ENCODE measurements at regions not wholly inside any gene's neighbourhood (a gene's known extent, or its start where the extent isn't known, plus 50 kb on each side); places are given as distances from the start of the nearest gene placed in this dataset.
A peak's percentile ranks its signal among the peaks of the same experiment; 100 is the strongest.

DNA sequence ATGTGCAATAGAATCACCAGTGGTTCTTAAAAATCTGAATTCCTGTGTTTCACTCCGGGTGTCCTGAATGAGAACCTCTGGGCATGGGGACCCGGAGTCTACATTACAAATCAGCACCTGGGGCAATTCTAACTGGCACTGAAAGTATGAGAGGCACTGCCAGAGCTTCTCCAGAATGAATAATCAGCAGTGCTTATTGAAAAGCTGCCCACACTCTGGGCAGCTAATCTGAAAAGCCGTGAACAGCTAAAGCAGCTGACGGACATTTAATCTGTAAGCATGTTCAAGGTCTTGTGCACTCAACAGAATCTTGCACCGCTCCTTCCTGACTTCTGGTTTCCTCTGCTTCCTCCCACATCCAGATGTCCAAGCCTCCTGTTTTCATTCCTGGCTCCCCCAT lies 113.3 kb upstream of the KIF5B start:
- no peak for DNase-seq (ENCODE audit: low spot score)

- DNase-seq (ENCODE audit: low spot score), result no peak
Measured at GRCh38 chr10:32167450-32167849, 111.2 kb upstream of the KIF5B start.

- no peak for DNase-seq (ENCODE audit: low spot score)
Measured at GRCh38 chr10:32166365-32166764, 110.1 kb upstream of the KIF5B start.

DNA sequence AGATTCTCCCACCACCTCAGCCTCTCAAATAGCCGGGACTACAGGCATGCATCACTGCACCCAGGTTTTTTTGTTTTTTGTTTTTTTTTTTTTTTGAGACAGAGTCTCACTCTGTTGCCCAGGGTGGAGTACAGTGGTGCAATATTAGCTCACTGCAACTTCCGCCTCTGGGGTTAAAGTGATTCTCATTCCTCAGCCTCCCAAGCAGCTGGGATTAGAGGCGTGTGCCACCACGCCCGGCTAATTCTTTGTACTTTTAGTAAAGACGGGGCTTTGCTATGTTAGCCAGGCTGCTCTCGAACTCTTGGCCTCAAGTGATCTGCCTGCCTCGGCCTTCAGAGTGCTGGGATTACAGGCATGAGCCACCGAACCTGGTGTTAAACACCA lies 107.5 kb upstream of the KIF5B start:
- no peak for DNase-seq (ENCODE audit: low spot score)

- DNase-seq (ENCODE audit: low spot score), result peak; percentile 57
Measured at GRCh38 chr10:32163071-32163761, 107.0 kb upstream of the KIF5B start.

GRCh38 chr10:32161586-32161985 lies 105.4 kb upstream of the KIF5B start:
- DNase-seq (ENCODE audit: low spot score), result no peak

DNA sequence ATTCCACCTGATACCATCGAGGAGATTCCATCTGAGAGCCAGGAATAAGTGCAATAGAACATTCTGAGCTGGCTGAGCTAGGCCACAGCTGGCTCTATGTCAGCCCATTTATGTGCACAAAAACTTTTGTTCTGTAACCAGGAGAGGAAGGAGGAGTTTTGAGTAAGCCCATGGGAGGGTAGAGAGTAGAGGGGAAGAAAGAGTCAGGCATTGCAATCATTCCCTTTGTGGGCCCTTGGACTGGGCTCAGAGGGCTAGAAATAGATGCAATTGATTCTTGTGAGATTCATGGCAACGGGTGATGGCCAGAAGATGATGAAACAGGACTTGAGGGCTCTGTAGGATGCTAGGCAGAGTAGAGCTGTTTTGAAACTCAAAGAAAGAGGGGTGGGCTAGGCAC lies 104.6 kb upstream of the KIF5B start:
- no peak for DNase-seq (ENCODE audit: low spot score)

GRCh38 chr10:32159264-32159663 lies 103.0 kb upstream of the KIF5B start:
- DNase-seq (ENCODE audit: low spot score), result no peak

DNA sequence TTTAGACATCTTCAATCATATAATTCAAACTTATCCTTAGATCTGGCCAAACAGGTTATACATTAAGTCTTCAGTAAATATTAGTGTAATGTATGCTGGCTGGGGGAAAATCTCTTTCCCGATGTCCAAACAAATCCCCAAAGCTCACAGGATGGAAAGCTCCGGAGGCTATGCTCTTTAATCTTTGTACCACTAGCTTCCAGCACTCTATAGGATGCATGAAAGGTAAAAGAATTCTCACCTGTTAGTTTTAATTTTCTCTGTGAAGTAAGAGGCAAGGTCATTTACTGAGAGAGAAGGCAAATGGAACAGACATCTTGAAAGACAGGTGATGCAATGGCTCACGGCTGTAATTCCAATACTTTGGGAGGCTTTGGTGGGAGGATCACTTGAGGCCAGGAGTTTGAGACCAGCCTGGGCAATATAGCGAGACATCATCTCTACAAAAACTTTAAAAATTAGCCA lies 99.8 kb upstream of the KIF5B start:
- DNase-seq (ENCODE audit: low spot score), result no peak

GRCh38 chr10:32155075-32155516 lies 98.9 kb upstream of the KIF5B start:
- no peak for DNase-seq (ENCODE audit: low spot score)

DNA sequence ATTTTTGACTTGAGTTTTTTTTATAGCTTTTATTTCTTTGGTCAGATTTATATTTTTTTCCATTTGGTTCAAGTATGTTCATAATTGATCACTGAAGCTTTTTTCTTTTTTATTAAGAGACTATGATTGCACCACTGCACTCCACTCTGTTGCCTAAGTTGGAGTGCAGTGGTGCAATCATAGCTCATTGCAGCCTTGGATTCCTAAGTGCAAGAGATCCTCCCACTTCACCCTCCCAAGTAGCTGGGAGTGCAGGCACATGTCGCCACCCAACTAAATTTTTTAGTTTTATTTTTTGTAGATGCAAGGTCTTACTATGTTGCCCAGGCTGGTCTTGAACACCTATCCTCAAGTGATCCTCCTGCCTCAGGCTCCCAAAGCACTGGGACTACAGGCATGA lies 97.7 kb upstream of the KIF5B start:
- no peak for DNase-seq (ENCODE audit: low spot score)

GRCh38 chr10:32153252-32153651 lies 97.0 kb upstream of the KIF5B start:
- DNase-seq (ENCODE audit: low spot score), result no peak

DNA sequence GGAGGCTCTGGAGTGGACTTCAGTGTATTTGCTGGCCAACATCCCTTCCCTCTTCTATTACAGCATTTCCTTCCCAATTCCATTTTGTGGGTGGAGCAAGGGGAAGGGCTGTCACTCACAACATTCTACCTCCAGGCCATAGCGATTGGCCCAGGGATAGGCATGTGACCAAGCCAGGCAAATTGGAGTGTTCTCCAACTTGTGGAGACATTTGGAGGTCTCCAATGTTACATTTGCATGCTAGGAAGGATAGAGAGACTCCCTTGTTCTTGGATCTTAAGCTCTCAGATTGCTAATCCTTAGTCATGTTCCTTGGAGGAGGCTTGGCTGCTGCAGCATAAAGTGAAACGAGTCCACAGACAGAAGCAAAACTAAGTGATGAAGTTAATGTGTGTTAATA lies 95.6 kb upstream of the KIF5B start:
- no peak for DNase-seq (ENCODE audit: low spot score)

DNA sequence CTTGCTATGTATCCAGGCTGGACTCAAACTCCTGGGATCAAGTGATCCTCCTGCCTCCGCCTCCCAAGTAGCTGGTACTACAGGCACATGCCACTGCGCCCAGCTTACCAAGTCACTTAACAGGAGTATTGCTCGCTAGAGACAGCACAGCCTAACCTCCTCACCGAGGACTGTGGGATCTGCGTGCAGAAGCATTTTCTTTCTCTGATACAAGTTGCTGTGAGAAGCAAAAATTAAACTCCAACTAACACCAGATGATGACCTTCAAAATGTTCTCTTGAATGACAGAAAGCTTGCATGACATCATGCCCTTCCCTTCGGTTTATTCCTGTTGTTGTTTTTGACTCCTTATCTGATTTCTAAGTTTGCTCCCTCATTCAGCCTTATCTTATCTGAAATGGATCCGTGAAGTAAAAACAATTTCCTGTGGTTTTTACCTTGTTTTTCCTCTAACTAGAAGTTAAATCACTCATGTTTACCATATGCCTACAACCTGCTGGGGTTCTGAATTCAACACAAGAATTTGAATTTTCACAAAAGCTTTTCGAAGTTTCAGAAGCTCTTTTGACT lies 94.4 kb upstream of the KIF5B start:
- DNase-seq (ENCODE audit: low spot score), result no peak

- DNase-seq (ENCODE audit: low spot score), result peak; percentile 75
Measured at GRCh38 chr10:32149252-32149955, 93.2 kb upstream of the KIF5B start.

- DNase-seq (ENCODE audit: low spot score), result no peak
Measured at GRCh38 chr10:32148864-32149251, 92.6 kb upstream of the KIF5B start.

DNA sequence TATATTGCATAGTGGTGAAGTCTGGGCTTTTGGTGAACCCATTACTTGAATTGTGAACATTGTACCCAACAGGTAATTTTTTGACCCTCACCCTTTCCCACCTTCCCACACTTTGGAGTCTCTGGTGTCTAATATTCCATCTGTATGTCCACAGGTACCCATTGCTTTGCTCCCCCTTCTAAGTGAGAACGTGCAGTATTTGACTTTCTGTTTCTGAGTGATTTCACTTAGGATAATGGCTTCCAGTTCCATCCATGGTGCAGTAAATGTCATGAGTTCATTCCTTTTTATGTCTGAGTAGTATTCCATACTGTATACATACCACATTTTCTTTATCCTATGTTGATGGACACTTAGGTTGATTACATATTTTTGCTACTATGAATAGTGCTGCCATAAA lies 91.5 kb upstream of the KIF5B start:
- DNase-seq (ENCODE audit: low spot score), result no peak

DNA sequence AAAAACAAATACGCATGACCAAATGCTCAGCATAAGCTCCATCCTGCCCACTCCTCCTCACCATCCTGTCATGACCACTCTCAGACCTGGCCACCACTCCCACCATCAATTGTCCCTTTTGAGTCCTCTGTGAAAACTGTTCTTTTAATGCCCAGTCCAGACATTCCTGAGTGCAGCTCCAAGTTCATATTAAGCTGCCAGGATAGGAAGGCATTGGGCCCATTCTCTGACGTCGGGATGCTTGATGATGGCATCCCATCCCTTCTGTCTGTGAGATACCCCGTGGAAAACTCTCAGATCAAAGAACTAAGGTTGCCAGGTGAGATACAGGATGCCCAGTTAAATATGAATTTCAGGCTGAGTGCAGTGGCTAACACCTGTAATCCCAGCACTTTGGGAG lies 89.9 kb upstream of the KIF5B start:
- no peak for DNase-seq (ENCODE audit: low spot score)

- no peak for DNase-seq (ENCODE audit: low spot score)
Measured at GRCh38 chr10:32144817-32145688, 88.8 kb upstream of the KIF5B start.

- no peak for DNase-seq (ENCODE audit: low spot score)
Measured at GRCh38 chr10:32143302-32143847, 87.2 kb upstream of the KIF5B start.

DNA sequence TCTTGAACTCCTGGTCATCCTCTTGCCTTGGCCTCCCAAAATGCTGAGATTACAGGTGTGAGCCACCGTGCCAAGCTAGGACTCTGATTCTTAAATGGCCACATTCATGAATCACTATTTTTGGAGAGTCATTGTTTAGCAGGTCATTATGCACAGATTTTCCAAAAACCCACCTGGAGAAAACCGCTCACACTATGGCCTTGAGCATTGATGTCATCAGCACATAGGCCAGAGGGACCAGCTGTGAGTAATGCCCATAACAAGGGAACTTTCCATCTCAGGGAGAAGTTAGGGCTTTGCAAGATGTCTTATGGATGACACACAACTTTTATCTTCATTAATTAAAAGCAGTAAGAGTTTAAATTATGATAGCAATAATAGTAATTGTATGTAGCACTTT lies 86.4 kb upstream of the KIF5B start:
- no peak for DNase-seq (ENCODE audit: low spot score)
